ENCODE measurements at regions not wholly inside any gene's neighbourhood (a gene's known extent, or its start where the extent isn't known, plus 50 kb on each side); places are given as distances from the start of the nearest gene placed in this dataset.

DNA sequence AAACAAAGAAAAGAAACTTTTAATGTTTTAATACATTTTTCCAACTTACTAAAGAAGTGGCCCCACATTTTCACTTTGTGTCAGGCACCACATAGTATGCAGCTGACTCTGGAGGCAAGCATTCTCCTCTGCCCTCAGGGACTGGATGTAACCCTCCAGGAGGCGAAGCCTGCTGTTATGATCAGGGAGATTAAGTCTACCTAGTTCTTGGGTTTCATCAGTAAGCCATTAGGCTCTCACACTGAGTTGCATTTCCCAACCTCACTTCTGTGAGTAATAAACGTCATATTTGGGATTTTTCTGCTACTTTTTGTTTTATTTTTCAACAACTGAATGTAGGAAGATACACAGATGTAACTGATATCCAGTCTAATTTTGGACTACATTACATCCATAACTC, 101.2 kb upstream of the LRFN5 start:
- TF ChIP-seq POLR2AphosphoS5 (IDR thresholded peaks at IDR 0.05; ENCODE audit: low read depth, low read length) (no peak), TAF1 (IDR thresholded peaks at IDR 0.05; ENCODE audit: borderline replicate concordance, insufficient read depth, low read length) (no peak), SIN3A (IDR thresholded peaks at IDR 0.05; ENCODE audit: borderline replicate concordance, insufficient read depth, low read length) (no peak), FOXP2 (optimal IDR thresholded peaks at IDR 0.05; ENCODE audit: borderline replicate concordance, extremely low read depth, extremely low read length, insufficient read depth) (no peak)
- TF ChIP-seq, protein P1, sequence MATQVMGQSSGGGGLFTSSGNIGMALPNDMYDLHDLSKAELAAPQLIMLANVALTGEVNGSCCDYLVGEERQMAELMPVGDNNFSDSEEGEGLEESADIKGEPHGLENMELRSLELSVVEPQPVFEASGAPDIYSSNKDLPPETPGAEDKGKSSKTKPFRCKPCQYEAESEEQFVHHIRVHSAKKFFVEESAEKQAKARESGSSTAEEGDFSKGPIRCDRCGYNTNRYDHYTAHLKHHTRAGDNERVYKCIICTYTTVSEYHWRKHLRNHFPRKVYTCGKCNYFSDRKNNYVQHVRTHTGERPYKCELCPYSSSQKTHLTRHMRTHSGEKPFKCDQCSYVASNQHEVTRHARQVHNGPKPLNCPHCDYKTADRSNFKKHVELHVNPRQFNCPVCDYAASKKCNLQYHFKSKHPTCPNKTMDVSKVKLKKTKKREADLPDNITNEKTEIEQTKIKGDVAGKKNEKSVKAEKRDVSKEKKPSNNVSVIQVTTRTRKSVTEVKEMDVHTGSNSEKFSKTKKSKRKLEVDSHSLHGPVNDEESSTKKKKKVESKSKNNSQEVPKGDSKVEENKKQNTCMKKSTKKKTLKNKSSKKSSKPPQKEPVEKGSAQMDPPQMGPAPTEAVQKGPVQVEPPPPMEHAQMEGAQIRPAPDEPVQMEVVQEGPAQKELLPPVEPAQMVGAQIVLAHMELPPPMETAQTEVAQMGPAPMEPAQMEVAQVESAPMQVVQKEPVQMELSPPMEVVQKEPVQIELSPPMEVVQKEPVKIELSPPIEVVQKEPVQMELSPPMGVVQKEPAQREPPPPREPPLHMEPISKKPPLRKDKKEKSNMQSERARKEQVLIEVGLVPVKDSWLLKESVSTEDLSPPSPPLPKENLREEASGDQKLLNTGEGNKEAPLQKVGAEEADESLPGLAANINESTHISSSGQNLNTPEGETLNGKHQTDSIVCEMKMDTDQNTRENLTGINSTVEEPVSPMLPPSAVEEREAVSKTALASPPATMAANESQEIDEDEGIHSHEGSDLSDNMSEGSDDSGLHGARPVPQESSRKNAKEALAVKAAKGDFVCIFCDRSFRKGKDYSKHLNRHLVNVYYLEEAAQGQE (IDR thresholded peaks at IDR 0.05; ENCODE audit: insufficient read depth in 1 of 2, low read depth in 2 of 2, low read length in 2 of 2), result no peak

Measured in PFSK-1 (cell line).